ENCODE measurements at regions not wholly inside any gene's neighbourhood (a gene's known extent, or its start where the extent isn't known, plus 50 kb on each side); places are given as distances from the start of the nearest gene placed in this dataset.

DNA sequence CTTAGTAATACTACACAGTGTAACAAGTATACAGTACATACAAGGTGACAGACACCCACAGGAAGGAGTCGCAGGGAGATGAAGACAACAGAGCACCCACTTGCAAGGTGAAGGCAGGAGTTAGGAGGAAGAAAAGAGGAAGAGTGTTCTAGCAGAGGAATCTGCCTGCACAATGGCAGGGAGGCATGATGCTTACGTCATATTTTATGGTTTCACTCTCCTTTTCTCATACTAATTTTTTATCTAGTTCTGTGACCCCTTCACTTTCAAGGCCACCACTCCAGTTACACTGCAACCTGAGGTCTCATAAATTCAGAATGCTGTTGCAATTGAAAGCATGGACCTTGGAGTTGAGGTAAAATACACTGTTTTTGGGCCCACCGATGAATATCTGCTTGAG, 331.7 kb downstream of the MEIS1 start:
- DNase-seq (ENCODE audit: low read depth, low spot score) (no peak), FAIRE-seq (no peak)
- no peak overlapping the region for H3K4me3 ChIP-seq (replicated peaks in 1 of 3; ENCODE audit: insufficient read depth in 1 of 3, low read depth in 1 of 3, low read length in 3 of 3)
- peaks cover 0 to 3% of the 10 kb centered on the region in 2 experiments for H3K27me3 ChIP-seq (ENCODE audit: control insufficient read depth in 2 of 2, insufficient read depth in 2 of 2, low read length in 2 of 2)
- dilution Hi-C loops (cut with MboI; ENCODE audit: extremely low pct_ligation_motif_present, low sequenced_read_pairs) (no loop called here), intact Hi-C loops (cut with micrococcal nuclease) (no loop called here)
- CTCF ChIA-PET, result no interaction called here
- no peak for TF ChIP-seq GATA2 (IDR thresholded peaks at IDR 0.05; ENCODE audit: insufficient read depth, insufficient read length, low read depth, low read length)
- TF ChIP-seq, protein P1, sequence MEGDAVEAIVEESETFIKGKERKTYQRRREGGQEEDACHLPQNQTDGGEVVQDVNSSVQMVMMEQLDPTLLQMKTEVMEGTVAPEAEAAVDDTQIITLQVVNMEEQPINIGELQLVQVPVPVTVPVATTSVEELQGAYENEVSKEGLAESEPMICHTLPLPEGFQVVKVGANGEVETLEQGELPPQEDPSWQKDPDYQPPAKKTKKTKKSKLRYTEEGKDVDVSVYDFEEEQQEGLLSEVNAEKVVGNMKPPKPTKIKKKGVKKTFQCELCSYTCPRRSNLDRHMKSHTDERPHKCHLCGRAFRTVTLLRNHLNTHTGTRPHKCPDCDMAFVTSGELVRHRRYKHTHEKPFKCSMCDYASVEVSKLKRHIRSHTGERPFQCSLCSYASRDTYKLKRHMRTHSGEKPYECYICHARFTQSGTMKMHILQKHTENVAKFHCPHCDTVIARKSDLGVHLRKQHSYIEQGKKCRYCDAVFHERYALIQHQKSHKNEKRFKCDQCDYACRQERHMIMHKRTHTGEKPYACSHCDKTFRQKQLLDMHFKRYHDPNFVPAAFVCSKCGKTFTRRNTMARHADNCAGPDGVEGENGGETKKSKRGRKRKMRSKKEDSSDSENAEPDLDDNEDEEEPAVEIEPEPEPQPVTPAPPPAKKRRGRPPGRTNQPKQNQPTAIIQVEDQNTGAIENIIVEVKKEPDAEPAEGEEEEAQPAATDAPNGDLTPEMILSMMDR (IDR thresholded peaks at IDR 0.05; ENCODE audit: extremely low read depth in 1 of 2, insufficient read depth in 1 of 2, low read depth in 1 of 2, low read length in 2 of 2), result no peak
- TF ChIP-seq, protein P2, sequence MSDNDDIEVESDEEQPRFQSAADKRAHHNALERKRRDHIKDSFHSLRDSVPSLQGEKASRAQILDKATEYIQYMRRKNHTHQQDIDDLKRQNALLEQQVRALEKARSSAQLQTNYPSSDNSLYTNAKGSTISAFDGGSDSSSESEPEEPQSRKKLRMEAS (IDR thresholded peaks at IDR 0.05; ENCODE audit: insufficient read depth, insufficient read length), result no peak
- TF ChIP-seq POLR2A (IDR thresholded peaks at IDR 0.05; ENCODE audit: low read depth, low read length), result no peak
- no peak for TF ChIP-seq JUN (IDR thresholded peaks at IDR 0.05; ENCODE audit: borderline replicate concordance, insufficient read depth, insufficient read length, low read depth)
- no peak for TF ChIP-seq POLR2AphosphoS5 (IDR thresholded peaks at IDR 0.05; ENCODE audit: insufficient read depth, low read depth, low read length)
- TF ChIP-seq EZH2 (IDR thresholded peaks at IDR 0.05; ENCODE audit: borderline replicate concordance, low read depth, low read length, severe bottlenecking), result no peak
- no peak for TF ChIP-seq FOS (IDR thresholded peaks at IDR 0.05; ENCODE audit: borderline replicate concordance, insufficient read depth, low read length)
- no peak for TF ChIP-seq MYC (IDR thresholded peaks at IDR 0.05; ENCODE audit: low read depth, low read length)
- POLR2A ChIA-PET, result no interaction called here
- H3K9ac ChIP-seq (replicated peaks; ENCODE audit: extremely low read depth, insufficient read depth, low read length), result no peak overlapping the region
- no peaks in the 10 kb centered on the region for H3K79me2 ChIP-seq (ENCODE audit: control insufficient read depth, insufficient read depth, low read length)
- H3K9me3 ChIP-seq (replicated peaks; ENCODE audit: control insufficient read depth, insufficient read depth, low read length), result no peaks in the 10 kb centered on the region
- H4K20me1 ChIP-seq (replicated peaks; ENCODE audit: control insufficient read depth, extremely low read depth, insufficient read depth, low read length), result no peaks in the 10 kb centered on the region
- H3K4me1 ChIP-seq (ENCODE audit: control insufficient read depth, extremely low read depth, insufficient read depth, low read length), result no peaks in the 10 kb centered on the region
- no TSS peak for BruUV-seq (replicated peaks)
- H3K36me3 ChIP-seq (ENCODE audit: control insufficient read depth in 2 of 2, extremely low read depth in 1 of 2, insufficient read depth in 2 of 2, low read length in 2 of 2), result no peaks in the 10 kb centered on the region
- H3K9me1 ChIP-seq (replicated peaks; ENCODE audit: control insufficient read depth, extremely low read depth, insufficient read depth, low read length), result no peaks in the 10 kb centered on the region
- H3K27ac ChIP-seq (ENCODE audit: insufficient read depth, low read depth, low read length), result no peak overlapping the region
- no peak overlapping the region for H3K4me2 ChIP-seq (ENCODE audit: insufficient read depth, low read length)
- no peak overlapping the region for H2AFZ ChIP-seq (ENCODE audit: low read depth, low read length)

Measured in endothelial cell of umbilical vein (primary cell).